ENCODE measurements at regions not wholly inside any gene's neighbourhood (a gene's known extent, or its start where the extent isn't known, plus 50 kb on each side); places are given as distances from the start of the nearest gene placed in this dataset.
A peak's percentile ranks its signal among the peaks of the same experiment; 100 is the strongest.

GRCh38 chr14:97457575-97458085 is 660.4 kb downstream of the VRK1 start:
- DNase-seq: no peak

- no peak for DNase-seq
Measured at GRCh38 chr14:97458255-97458654, 661.1 kb downstream of the VRK1 start.

DNA sequence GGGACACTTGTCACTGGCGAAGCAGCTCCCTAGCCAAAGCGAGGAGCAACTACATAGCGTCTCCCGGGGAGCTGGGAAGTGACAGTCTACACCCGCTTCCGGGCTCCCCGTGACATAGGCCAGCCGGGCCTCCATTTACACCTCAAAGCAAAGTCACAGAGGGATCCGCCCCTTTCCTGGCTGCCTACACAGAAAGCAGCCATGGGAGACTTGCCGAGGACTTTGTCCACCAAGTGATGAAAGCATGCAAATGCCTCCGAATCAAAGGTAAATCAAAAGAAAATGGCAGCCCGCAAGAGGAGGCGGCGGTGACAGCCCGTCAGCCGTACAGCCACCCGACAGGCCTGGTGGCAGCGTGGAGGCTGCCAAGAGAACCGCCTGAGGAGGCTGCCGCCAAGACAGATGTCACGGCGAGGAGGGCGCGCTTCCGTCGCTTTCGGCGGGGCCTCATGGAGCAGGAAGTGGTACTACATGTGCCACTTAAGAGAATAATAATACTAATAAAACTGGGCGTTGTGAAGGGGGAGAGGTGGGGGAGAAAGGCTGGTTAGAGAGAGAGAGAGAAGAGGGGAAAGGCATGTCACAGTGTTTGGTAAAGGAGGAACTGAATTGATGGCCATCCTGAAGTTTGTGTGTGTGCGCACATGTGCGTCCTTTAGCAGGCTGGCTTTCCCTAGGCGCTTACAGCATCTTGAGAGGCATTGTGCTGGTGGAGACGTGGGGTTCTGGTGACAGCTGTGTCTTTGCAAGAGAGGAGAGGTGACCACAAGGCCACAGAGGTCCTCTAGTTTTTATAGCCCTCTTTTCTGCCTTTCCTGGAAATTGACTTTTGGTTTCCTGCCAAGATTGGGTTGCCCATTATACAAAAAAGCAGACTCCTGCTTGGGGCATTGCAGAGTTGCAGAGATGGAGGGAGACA is 661.7 kb downstream of the VRK1 start:
- DNase-seq: peak; percentile 3

DNA sequence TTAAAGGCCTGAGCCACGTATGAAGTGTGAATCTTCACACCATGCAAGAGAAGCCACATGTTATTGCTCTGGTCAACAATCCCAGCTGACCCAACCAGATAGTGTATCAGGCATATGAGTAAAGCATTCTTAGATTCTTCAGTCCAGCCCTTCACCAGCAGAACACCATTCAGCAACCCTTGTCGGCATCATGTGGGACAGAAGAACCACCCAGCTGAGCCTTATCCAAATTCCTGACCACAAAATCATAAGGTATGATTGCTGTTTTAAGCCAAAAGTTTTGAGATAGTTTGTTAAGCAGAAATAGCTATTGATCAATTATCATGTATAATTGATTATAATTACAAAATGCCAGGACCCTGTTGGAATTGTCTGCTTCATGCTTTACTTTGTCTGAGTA is 664.9 kb downstream of the VRK1 start:
- no peak for DNase-seq

DNA sequence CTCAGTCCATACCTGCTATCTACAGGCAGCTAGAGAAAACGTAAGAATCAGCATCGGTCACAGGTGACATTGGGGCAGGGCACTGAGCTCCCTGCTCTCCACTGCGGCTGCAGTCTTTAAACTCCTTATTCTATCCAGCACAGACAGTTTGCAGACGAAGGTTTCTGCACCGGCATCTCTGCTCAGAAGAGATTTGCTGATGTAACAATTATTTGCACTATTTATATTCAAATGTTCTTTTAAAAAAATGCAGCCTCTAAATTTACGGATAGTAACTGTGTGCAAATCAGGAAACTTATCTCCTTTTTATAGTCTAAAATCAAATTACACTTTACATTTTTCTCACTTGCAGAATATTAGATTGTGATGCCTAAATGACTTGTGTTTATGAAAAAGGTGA is 671.0 kb downstream of the VRK1 start:
- DNase-seq: no peak

DNA sequence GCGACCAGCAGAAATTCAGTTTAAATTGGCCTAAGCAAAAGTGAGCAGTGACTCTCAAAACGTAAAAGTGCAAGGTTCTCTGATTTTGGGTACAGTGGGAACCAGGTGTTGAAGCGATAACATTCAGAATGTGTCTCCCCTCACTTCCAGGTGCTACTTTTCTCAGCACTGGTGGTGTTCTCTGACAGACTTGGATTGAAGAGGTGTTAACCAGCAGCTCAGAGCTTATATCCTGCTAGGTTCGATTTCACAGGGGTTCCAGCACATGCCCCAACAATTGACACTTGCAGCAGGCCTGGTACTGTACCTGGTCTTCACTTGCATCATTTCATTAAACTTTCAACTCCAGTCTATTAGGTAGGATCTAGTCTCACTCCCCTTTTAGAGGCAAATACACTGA is 680.2 kb downstream of the VRK1 start:
- no peak for DNase-seq

GRCh38 chr14:97485201-97485600 is 688.0 kb downstream of the VRK1 start:
- no peak for DNase-seq

DNA sequence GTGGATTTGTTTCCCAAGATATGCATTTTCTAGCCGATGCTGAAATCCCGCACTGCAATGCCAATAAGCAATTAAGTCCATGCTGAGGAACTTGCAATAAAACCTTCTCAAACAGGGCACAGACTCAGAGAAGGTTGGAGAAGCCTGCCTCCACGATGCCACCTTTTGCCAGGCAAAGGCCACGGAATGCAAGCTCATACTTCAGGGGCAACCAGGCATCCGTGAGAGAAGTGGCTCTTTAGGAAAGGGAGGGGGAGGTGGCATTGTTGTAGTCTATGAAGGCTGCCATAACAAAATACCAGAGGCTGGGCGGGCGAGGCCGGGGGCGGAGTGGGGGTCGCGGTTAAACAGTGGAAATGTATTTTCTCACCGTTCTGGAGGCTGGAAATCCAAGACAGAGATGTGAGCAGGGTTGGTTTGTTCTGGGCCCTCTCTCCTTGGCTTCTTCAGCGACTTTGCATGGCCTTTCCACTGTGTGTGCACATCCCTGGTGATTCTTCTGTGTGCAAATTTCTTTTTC is 689.5 kb downstream of the VRK1 start:
- DNase-seq: no peak

DNA sequence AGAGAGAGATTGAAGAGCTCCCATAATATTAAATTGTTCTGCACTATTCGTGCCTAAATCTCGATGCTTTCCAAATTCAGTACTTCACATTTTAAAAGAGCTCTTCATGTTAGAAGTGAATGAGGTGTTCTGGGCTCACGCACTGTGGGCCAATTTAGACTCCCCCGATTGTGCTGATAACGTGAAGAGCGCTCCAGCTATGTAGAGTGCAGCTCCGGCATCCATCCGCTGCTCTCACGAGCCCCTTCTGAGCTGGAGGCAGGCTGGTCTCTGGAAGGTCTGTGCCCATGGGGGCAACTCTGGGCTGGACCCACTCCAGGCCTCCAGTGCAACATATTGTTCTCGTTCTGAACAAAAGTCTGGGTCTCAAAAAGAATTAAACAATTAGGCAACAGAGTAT is 692.6 kb downstream of the VRK1 start:
- DNase-seq: no peak

DNA sequence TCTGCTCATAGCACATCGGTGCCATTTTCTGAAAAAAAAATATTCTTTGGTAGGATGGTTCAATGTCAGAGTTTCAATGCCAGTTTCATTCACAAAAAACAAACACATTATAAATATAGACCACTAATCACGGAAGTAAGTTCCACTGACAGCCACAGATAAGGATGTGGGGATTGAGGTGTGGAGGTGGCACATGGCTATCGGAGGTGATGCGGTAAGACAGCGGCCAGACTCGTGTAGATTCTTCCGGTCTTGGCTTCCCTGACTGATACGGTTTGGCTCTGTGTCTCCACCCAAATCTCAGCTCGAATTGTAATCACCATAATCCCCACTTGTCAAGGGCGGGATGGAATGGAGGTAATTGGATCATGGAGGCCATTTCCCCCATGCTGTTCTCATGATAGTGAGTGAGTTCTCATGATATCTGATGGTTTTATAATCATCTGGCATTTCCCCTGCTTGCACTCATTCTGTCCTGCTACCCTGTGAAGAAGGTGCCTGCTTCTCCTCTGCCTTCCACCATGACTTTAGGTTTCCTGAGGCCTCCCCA is 693.4 kb downstream of the VRK1 start:
- DNase-seq: no peak

DNA sequence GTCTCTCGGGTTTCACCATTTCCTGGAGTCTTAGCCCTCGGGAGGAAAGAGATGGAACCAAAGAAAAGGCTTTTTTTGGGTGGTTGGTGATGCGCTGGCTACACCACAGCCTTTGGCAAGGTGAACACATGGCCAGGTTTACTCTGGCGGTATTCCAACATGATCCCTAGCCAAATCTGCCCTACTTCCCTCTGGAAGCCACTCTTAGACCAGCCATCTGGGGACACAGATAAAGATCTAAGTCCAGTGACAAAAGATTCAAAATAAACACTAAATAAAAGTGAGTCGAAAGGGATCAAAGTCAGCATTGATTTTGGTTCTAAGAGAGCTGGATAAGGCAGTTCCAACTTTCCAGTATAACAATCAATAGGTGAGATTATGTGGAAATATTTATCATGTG is 694.5 kb downstream of the VRK1 start:
- DNase-seq: no peak

GRCh38 chr14:97499790-97500481 is 702.8 kb downstream of the VRK1 start:
- no peak for DNase-seq

DNA sequence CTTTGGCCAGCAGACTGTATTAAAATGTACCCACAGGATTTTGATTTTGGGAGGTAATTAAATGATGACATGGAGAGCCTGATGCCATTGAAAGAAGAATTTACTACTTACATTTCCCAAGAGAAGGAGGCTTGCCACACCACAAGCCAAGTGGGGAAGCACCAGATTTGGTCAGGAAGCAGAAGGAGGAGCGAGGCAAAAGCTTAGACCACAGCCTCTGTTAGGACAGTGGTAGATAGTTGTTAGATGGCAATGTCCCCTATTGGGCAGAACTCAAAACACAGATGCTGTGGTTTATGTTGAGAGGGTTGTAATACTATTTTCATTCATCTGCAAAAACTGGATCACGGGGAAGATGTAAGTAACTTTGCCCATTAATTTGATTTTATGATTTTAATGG is 709.4 kb downstream of the VRK1 start:
- no peak for DNase-seq

DNA sequence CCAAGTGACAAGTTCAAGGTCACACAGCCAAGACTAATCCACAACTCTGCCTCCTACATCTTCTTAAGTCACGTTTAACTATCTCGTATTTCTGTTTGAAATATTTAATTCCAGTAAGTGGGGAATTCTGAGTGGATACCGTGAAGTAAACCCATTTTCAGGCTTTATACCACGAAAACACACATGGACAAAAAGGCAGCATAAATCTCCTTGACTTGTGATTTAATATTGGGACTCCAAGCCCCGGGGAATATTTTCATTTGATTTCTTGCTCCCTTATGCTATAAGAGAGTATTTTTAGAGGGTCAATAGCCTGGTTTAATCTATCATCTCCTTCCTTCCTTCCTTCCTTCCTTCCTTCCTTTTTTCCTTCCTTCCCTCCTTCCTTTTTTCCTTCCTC is 716.7 kb downstream of the VRK1 start:
- no peak for DNase-seq

- no peak for DNase-seq
Measured at GRCh38 chr14:97517566-97518234, 720.5 kb downstream of the VRK1 start.

GRCh38 chr14:97523936-97524335 is 726.8 kb downstream of the VRK1 start:
- no peak for DNase-seq

DNA sequence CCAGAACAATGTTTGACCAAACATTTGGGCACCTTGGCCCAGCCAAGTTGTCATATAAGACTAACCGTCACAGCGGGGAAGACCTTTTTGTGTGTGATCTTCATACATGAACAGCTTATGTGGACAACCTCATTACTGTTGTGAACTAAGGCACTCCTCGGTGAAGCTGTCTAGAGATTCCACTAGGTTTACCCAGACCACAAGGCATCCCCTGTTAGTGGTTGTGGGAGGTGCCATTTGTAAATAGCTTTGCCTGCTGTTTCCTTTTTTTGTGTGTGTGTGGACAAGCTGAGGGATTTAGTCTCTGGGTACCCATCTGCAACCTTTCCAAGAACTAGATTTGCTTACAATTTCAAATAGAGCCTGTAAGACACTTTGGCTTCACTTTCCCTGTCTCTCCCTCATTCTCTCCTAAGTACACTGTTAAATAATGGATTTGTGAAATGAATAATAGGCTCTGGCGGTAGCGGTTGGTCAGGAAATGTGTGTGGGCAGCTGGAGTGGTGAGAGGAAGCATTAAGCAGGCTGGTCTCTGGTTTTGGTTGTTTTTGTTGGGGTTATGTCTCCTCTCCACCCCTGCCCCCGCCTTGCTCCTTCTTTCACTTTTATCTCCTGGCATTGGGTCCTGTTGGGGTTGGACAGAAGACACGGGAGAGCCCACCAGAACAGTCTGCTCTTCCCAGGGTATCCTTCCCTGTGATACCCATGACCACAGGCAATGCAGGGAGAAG is 727.6 kb downstream of the VRK1 start:
- peak; percentile 4 for DNase-seq

GRCh38 chr14:97527993-97528392 is 730.8 kb downstream of the VRK1 start:
- no peak for DNase-seq

- no peak for DNase-seq
Measured at GRCh38 chr14:97532052-97532451, 734.9 kb downstream of the VRK1 start.

GRCh38 chr14:97536421-97536820 is 739.2 kb downstream of the VRK1 start:
- DNase-seq: no peak

- no peak for DNase-seq
Measured at GRCh38 chr14:97538749-97539410, 741.7 kb downstream of the VRK1 start.

DNA sequence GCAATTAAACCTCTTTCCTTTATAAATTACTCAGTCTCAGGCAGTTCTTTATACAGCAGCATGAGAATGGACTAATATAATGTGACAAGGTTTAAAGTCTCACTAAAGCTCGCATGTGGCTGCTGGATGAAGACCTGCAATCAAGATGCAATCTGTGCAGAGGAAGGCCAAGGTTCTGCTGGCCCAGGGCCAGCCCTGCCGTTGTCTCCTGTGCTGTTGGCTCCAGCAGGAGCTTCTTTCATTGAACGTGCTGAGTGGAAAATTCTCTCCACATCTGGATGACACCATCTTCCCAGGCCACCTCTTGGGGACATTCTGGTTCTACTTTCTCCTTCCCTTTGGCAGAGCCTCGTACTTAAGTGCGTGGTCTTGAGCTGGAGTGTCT is 742.2 kb downstream of the VRK1 start:
- no peak for DNase-seq
